ENCODE measurements at regions not wholly inside any gene's neighbourhood (a gene's known extent, or its start where the extent isn't known, plus 50 kb on each side); places are given as distances from the start of the nearest gene placed in this dataset.

- Histone ChIP-seq H3K79me1 (ENCODE audit: insufficient read depth, low read depth, low read length, poor library complexity, severe bottlenecking) (no peaks in the 10 kb centered on the region), H4K8ac (replicated peaks; ENCODE audit: insufficient read length, low read depth, low read length) (no peak overlapping the region), H4K5ac (ENCODE audit: insufficient read length, low read depth, low read length) (no peak overlapping the region), H3K18ac (ENCODE audit: insufficient read length, low read depth, low read length) (no peak overlapping the region), H2BK120ac (ENCODE audit: low read depth, low read length, poor library complexity, severe bottlenecking) (no peak overlapping the region), H3T11ph (ENCODE audit: low read length) (no peak overlapping the region), H2AK5ac (ENCODE audit: insufficient read length, low read length) (no peak overlapping the region), H3K4me1 (ENCODE audit: insufficient read depth, low read length) (no peaks in the 10 kb centered on the region), H2AFZ (ENCODE audit: low read length) (no peak overlapping the region), H3K56ac (ENCODE audit: insufficient read length, low read depth, low read length) (no peak overlapping the region), H2BK20ac (ENCODE audit: low read depth, low read length, poor library complexity, severe bottlenecking) (no peak overlapping the region), H3K23ac (ENCODE audit: insufficient read length, low read depth, low read length) (no peak overlapping the region), H3K27me3 (ENCODE audit: insufficient read depth, low read length) (no peaks in the 10 kb centered on the region), H4K20me1 (ENCODE audit: control insufficient read depth, insufficient read depth, insufficient read length) (no peaks in the 10 kb centered on the region), H3K23me2 (ENCODE audit: insufficient read length, low read depth, low read length, poor library complexity, severe bottlenecking) (no peaks in the 10 kb centered on the region), H3K27ac (ENCODE audit: insufficient read length, low read depth, low read length) (no peak overlapping the region), H2BK15ac (ENCODE audit: low read depth, low read length) (no peak overlapping the region), H3K4me2 (ENCODE audit: insufficient read depth, insufficient read length, low read length) (no peak overlapping the region), H3K14ac (ENCODE audit: insufficient read depth, low read length) (no peak overlapping the region), H3K79me2 (ENCODE audit: insufficient read depth, low read length) (no peaks in the 10 kb centered on the region), H4K91ac (ENCODE audit: insufficient read length, low read depth, low read length) (no peak overlapping the region), H3K9ac (ENCODE audit: extremely low read depth, insufficient read length, low read length) (no peak overlapping the region), H2BK5ac (ENCODE audit: insufficient read length, low read length) (no peak overlapping the region), H2BK12ac (ENCODE audit: insufficient read length, low read depth, low read length) (no peak overlapping the region), H3K4ac (ENCODE audit: low read depth, low read length) (no peak overlapping the region), H3K9me3 (ENCODE audit: control insufficient read depth, low read depth, low read length) (no peaks in the 10 kb centered on the region)
- Mint-ChIP-seq H3K36me3 (ENCODE audit: insufficient read depth in 1 of 3, low read depth in 3 of 3) (peaks cover 3 to 7% (median 5%) of the 10 kb centered on the region in 3 experiments; a peak in 6 of 7 replicates), H3K27me3 (ENCODE audit: low read depth) (no peaks in the 10 kb centered on the region), H3K27ac (no peak overlapping the region), H3K4me1 (peaks cover 8% of the 10 kb centered on the region in 2 experiments), H3K9me3 (peaks cover 3 to 8% of the 10 kb centered on the region in 2 experiments), H3K4me3 (no peak overlapping the region)
- DNase-seq, result no peak
- no peak for TF ChIP-seq CTCF (conservative IDR thresholded peaks at IDR 0.05)
- WGBS (ENCODE audit: extremely low coverage, insufficient read length, low lambda C conversion rate), result no CpG with 5 or more reads among the region's 10 CpGs
Measured at GRCh38 chr2:196278491-196278911, 107.1 kb upstream of the STK17B start.

Data from H9 (cell line).